ENCODE measurements at regions not wholly inside any gene's neighbourhood (a gene's known extent, or its start where the extent isn't known, plus 50 kb on each side); places are given as distances from the start of the nearest gene placed in this dataset.

DNA sequence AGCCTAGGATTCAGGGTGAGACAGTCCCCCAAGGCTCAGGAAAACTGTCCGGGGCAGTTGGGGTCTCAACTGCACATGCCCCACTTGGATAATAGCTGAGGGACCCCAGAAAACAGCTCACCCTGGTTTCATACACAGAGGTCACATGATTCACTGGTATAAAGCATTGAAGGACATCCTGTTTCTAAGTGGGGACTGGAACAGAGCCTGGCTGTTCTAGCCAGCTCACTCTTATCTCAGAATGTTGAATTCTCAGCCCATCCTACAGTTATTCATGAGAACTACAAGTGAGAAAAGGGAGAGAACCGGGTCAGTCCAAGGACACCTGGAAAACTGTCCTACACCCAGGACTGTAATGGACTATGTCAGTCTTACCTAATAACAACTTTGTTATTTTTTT is 170.9 kb downstream of the FGF1 start:
- Mint-ChIP-seq H3K36me3 (ENCODE audit: low read depth) (peaks cover 8% of the 10 kb centered on the region), H3K4me1 (peaks cover 36% of the 10 kb centered on the region), H3K27ac (ENCODE audit: unreplicated experiment) (no peak overlapping the region), H3K27me3 (ENCODE audit: low read depth) (no peaks in the 10 kb centered on the region), H3K4me3 (no peak overlapping the region), H3K9me3 (peaks cover 8% of the 10 kb centered on the region)
- no peak for DNase-seq (ENCODE audit: low read depth, low spot score)
- TF ChIP-seq CTCF (conservative IDR thresholded peaks at IDR 0.05), result no peak

DNA sequence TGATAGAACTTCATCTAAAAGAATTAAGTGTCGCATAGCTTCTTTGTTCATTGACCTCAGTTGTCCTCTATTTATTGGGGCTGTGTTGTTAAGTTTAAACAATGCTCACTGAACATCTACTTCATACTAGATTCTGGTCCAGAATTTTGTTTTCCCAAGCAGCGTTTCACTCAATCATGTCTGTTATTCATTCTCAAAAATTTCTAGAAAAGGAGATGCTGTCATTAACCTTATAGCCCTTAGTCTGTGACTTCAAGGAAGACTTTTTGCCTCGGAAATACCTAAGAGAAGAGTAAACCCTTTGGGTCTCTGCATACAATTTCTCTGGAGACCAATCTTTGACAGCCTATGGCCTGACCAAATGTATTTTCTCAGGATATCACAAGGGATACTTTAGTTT is 171.7 kb downstream of the FGF1 start:
- Mint-ChIP-seq H3K4me3 (no peak overlapping the region), H3K36me3 (ENCODE audit: low read depth) (peaks cover 8% of the 10 kb centered on the region), H3K27ac (ENCODE audit: unreplicated experiment) (peak overlapping the region; percentile 47), H3K9me3 (peaks cover 8% of the 10 kb centered on the region), H3K4me1 (peaks cover 36% of the 10 kb centered on the region), H3K27me3 (ENCODE audit: low read depth) (no peaks in the 10 kb centered on the region)
- TF ChIP-seq CTCF (conservative IDR thresholded peaks at IDR 0.05), result no peak
- DNase-seq (ENCODE audit: low read depth, low spot score), result no peak

DNA sequence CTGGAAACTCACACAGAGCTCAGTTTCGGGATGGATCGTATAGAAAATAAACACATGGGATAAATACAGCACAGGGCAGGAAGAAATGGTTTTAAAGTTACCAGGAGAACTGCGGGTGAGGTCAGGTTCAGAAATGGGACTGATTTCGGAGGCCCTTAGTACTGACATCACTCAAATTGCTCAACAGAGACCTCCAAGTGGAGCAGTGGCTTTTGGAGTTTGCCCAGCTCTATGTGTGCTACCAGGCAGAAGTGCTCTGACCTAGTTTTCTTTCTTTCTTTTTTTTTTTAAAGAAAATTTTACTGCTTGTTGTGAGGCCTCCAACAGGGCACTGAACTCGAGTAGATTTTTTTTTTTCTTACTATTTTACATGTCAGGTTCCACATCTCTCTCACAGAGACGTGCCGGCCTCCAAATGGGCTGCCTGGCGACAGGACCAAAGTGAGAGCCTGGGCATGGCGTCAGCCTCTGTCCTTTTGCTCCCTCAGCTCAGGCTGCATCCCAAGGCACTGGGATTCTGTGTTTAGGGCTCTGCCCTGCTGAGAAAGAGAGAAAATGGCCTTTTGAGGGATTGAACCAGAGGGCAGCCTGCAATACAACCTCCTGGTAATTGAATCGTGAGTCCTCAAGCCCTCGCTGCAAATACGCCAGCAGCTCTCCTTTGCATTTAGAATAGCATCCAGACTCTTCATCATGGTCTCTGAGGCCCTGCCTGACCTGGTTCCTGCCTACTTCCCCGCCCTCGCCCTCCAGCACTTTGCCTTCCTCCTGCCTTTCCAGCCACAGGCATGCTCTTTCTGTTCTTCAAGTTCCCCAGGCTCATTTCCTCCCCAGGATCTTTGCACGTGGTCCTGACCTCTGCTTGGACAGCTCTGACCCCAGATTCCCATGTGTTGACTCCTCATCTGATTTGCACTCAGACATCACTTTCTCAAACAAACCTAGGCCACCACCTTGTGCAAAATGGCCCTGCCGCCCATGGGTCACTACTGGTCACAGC is 173.5 kb downstream of the FGF1 start:
- Mint-ChIP-seq H3K36me3 (ENCODE audit: low read depth) (peaks cover 8% of the 10 kb centered on the region), H3K4me3 (no peak overlapping the region), H3K27me3 (ENCODE audit: low read depth) (no peaks in the 10 kb centered on the region), H3K27ac (ENCODE audit: unreplicated experiment) (no peak overlapping the region), H3K4me1 (peaks cover 48% of the 10 kb centered on the region), H3K9me3 (peaks cover 8% of the 10 kb centered on the region)
- no peak for DNase-seq (ENCODE audit: low read depth, low spot score)
- no peak for TF ChIP-seq CTCF (conservative IDR thresholded peaks at IDR 0.05)

GRCh38 chr5:142511358-142511757 is 174.5 kb downstream of the FGF1 start:
- no peak for DNase-seq (ENCODE audit: low read depth, low spot score)
- H3K4me1 Mint-ChIP-seq, result peaks cover 55% of the 10 kb centered on the region
- H3K27me3 Mint-ChIP-seq (ENCODE audit: low read depth), result no peaks in the 10 kb centered on the region
- H3K36me3 Mint-ChIP-seq (ENCODE audit: low read depth), result peaks cover 3% of the 10 kb centered on the region
- no peak overlapping the region for H3K4me3 Mint-ChIP-seq
- peaks cover 3% of the 10 kb centered on the region for H3K9me3 Mint-ChIP-seq
- no peak overlapping the region for H3K27ac Mint-ChIP-seq (ENCODE audit: unreplicated experiment)
- TF ChIP-seq CTCF (conservative IDR thresholded peaks at IDR 0.05), result no peak

- H3K9me3 Mint-ChIP-seq, result no peaks in the 10 kb centered on the region
- no peaks in the 10 kb centered on the region for H3K27me3 Mint-ChIP-seq (ENCODE audit: low read depth)
- no peak overlapping the region for H3K27ac Mint-ChIP-seq (ENCODE audit: unreplicated experiment)
- no peaks in the 10 kb centered on the region for H3K36me3 Mint-ChIP-seq (ENCODE audit: low read depth)
- DNase-seq (ENCODE audit: low read depth, low spot score), result no peak
- no peak overlapping the region for H3K4me3 Mint-ChIP-seq
- no peak for TF ChIP-seq CTCF (conservative IDR thresholded peaks at IDR 0.05)
- peaks cover 54% of the 10 kb centered on the region for H3K4me1 Mint-ChIP-seq
These were observed 176.9 kb downstream of the FGF1 start for GRCh38 chr5:142509026-142509425.

Measured in neural crest cell (in vitro differentiated cells).